HEK293T (cell line): ENCODE measurements at regions not wholly inside any gene's neighbourhood (a gene's known extent, or its start where the extent isn't known, plus 50 kb on each side); places are given as distances from the start of the nearest gene placed in this dataset.

ENCODE experiments used
- ARNT ChIP-seq: fragments of 450-650 bp; IDR thresholded peaks from 2 replicates; pipeline ENCODE4 v1.6.1; 2017; ENCODE audit warnings: mild to moderate bottlenecking
- CTBP1 ChIP-seq: fragments of 450-650 bp; IDR thresholded peaks from 2 replicates; pipeline ENCODE4 v1.6.1; 2016; ENCODE audit warnings: borderline replicate concordance
- FOXM1 ChIP-seq: fragments of 450-650 bp; IDR thresholded peaks from 2 replicates; pipeline ENCODE4 v1.6.1; 2017; ENCODE audit warnings: mild to moderate bottlenecking, borderline replicate concordance
- HDGF ChIP-seq: fragments of 450-650 bp; IDR thresholded peaks from 2 replicates; pipeline ENCODE4 v1.6.1; 2017; ENCODE audit warnings: antibody characterized with exemption, borderline replicate concordance
- L3MBTL2 ChIP-seq: fragments of 450-650 bp; conservative IDR thresholded peaks from 2 replicates; pipeline ENCODE4 v1.6.1; 2016; ENCODE audit warnings: mild to moderate bottlenecking
- LEF1 ChIP-seq: fragments of 450-650 bp; IDR thresholded peaks from 2 replicates; pipeline ENCODE4 v1.6.1; 2017; ENCODE audit warnings: mild to moderate bottlenecking, borderline replicate concordance
- PKNOX1 ChIP-seq: fragments of 450-650 bp; IDR thresholded peaks from 2 replicates; pipeline ENCODE4 v1.6.1; 2016
- SP1 ChIP-seq: fragments of 450-650 bp; IDR thresholded peaks from 2 replicates; pipeline ENCODE4 v1.6.1; 2017
- TARDBP ChIP-seq: fragments of 450-650 bp; IDR thresholded peaks from 2 replicates; pipeline ENCODE4 v1.6.1; 2016
- ZNF384 ChIP-seq: fragments of 450-650 bp; IDR thresholded peaks from 2 replicates; pipeline ENCODE4 v1.6.1; 2016

- no peak for TF ChIP-seq L3MBTL2
- TF ChIP-seq SP1 = no peak
- TF ChIP-seq HDGF = no peak
- TF ChIP-seq LEF1 = no peak
- TF ChIP-seq TARDBP = no peak
- no peak for TF ChIP-seq PKNOX1
- TF ChIP-seq ARNT = no peak
- no peak for TF ChIP-seq FOXM1
- TF ChIP-seq CTBP1 = no peak
- TF ChIP-seq ZNF384 = no peak
These were observed 706.3 kb upstream of the WWC1 start for GRCh38 chr5:167585184-167585583.
